ENCODE measurements at regions not wholly inside any gene's neighbourhood (a gene's known extent, or its start where the extent isn't known, plus 50 kb on each side); places are given as distances from the start of the nearest gene placed in this dataset.

- intact Hi-C loops (cut with DNase I; ENCODE audit: low total_unique reads): no loop called here
- WGBS, 5 donors: 28 to 65% (median 40%) methylated on average over 2 of the region's 2 CpGs
- peak; percentile 34 to 72 for DNase-seq
- Histone ChIP-seq H3K4me1 (no peaks in the 10 kb centered on the region), H3K27ac (no peak overlapping the region), H3K36me3 (no peaks in the 10 kb centered on the region), H3K27me3 (no peaks in the 10 kb centered on the region), H3K9me3 (peaks cover 0 to 13% (median 3%) of the 10 kb centered on the region in 4 donors), H3K4me3 (no peak overlapping the region)
- no peak for TF ChIP-seq POLR2AphosphoS5 (IDR thresholded peaks at IDR 0.05)
- no peak for TF ChIP-seq EP300 (IDR thresholded peaks at IDR 0.05)
- no peak for TF ChIP-seq CTCF (IDR thresholded peaks at IDR 0.05)
- no peak for TF ChIP-seq POLR2A (IDR thresholded peaks at IDR 0.05)
These were observed 393.6 kb downstream of the OTOL1 start for GRCh38 chr3:161890147-161890625.

- intact Hi-C loops (cut with DNase I; ENCODE audit: low total_unique reads): no loop called here
- DNase-seq: peak in 1 of 2 donors; percentile 7
- H3K4me1 ChIP-seq: no peaks in the 10 kb centered on the region
- H3K27me3 ChIP-seq: no peaks in the 10 kb centered on the region
- no peaks in the 10 kb centered on the region for H3K36me3 ChIP-seq
- WGBS, 5 donors: 34 to 60% (median 45%) methylated on average over 1 of the region's 1 CpG
- no peak overlapping the region for H3K4me3 ChIP-seq
- no peak overlapping the region for H3K27ac ChIP-seq
- peaks cover 0 to 10% (median 2%) of the 10 kb centered on the region in 4 donors for H3K9me3 ChIP-seq
- no peak for TF ChIP-seq POLR2A (IDR thresholded peaks at IDR 0.05)
- no peak for TF ChIP-seq EP300 (IDR thresholded peaks at IDR 0.05)
- no peak for TF ChIP-seq POLR2AphosphoS5 (IDR thresholded peaks at IDR 0.05)
- TF ChIP-seq CTCF (IDR thresholded peaks at IDR 0.05): no peak
These were observed 397.4 kb downstream of the OTOL1 start for GRCh38 chr3:161893972-161894371.

GRCh38 chr3:161894657-161895056, 398.0 kb downstream of the OTOL1 start:
- Histone ChIP-seq H3K36me3 (no peaks in the 10 kb centered on the region), H3K27ac (no peak overlapping the region), H3K4me3 (no peak overlapping the region), H3K4me1 (no peaks in the 10 kb centered on the region), H3K27me3 (no peaks in the 10 kb centered on the region), H3K9me3 (peaks cover 0 to 10% (median 2%) of the 10 kb centered on the region in 4 donors)
- intact Hi-C loops (cut with DNase I; ENCODE audit: low total_unique reads): no loop called here
- peak in 1 of 2 donors; percentile 10 for DNase-seq
- no peak for TF ChIP-seq POLR2A (IDR thresholded peaks at IDR 0.05)

GRCh38 chr3:161905520-161906132, 409.0 kb downstream of the OTOL1 start:
- H3K27ac ChIP-seq: no peak overlapping the region
- no peaks in the 10 kb centered on the region for H3K27me3 ChIP-seq
- H3K36me3 ChIP-seq: no peaks in the 10 kb centered on the region
- intact Hi-C loops (cut with DNase I; ENCODE audit: low total_unique reads): no loop called here
- TF ChIP-seq POLR2AphosphoS5 (IDR thresholded peaks at IDR 0.05): no peak
- no peak for TF ChIP-seq CTCF (IDR thresholded peaks at IDR 0.05)
- WGBS, 5 donors: 85 to 95% (median 87%) methylated on average over 3 to 4 of the region's 4 CpGs
- H3K4me1 ChIP-seq: no peaks in the 10 kb centered on the region
- no peak overlapping the region for H3K4me3 ChIP-seq
- no peaks in the 10 kb centered on the region for H3K9me3 ChIP-seq
- DNase-seq: no peak

- no peak overlapping the region for H3K4me3 ChIP-seq
- no peaks in the 10 kb centered on the region for H3K36me3 ChIP-seq
- H3K27me3 ChIP-seq: no peaks in the 10 kb centered on the region
- no peak overlapping the region for H3K27ac ChIP-seq
- intact Hi-C loops (cut with DNase I; ENCODE audit: low total_unique reads): no loop called here
- H3K4me1 ChIP-seq: peaks cover 0 to 11% (median 0%) of the 10 kb centered on the region in 4 donors
- TF ChIP-seq POLR2AphosphoS5 (IDR thresholded peaks at IDR 0.05) (no peak), POLR2A (IDR thresholded peaks at IDR 0.05) (no peak), EP300 (IDR thresholded peaks at IDR 0.05) (no peak), CTCF (IDR thresholded peaks at IDR 0.05) (no peak)
- DNase-seq: no peak
- peaks cover 0 to 5% (median 0%) of the 10 kb centered on the region in 4 donors for H3K9me3 ChIP-seq
These were observed 417.3 kb downstream of the OTOL1 start for GRCh38 chr3:161913786-161914389.
